K562 (cell line): ENCODE measurements at regions not wholly inside any gene's neighbourhood (a gene's known extent, or its start where the extent isn't known, plus 50 kb on each side); places are given as distances from the start of the nearest gene placed in this dataset.

Source experiments
- ATAC-seq: fragments of 200-7000 bp; cut with Tn5 transposase; 3 replicates; pipeline ENCODE4 v1.9.1; 2020; ENCODE audit warnings: moderate library complexity
- BruUV-seq: library from RNA; stranded (reverse); fragments of 400-500 nt; replicated peaks from 2 replicates; lab custom pipeline; 2021; lab: Mats Ljungman, UMichigan
- CTCF ChIA-PET: fragments of 300-600 bp; formaldehyde crosslinking; extraction: SDS; loops from one replicate; lab custom pipeline; 2021; ENCODE audit warnings: low intra/inter-chr PET ratio; lab: Yijun Ruan, JAX
- POLR2A ChIA-PET: fragments of 300-600, 350-650 bp; sonication (Branson Sonifier 250); formaldehyde crosslinking; extraction: SDS; loops from one replicate; lab custom pipeline; 2021; ENCODE audit warnings: antibody characterized with exemption, inconsistent platforms; lab: Yijun Ruan, JAX
- DNase-seq, 4 experiments: peaks; one replicate each; pipeline versions ENCODE4 v3.0.0 to v3.0.0-alpha.2; 2011 to 2018; ENCODE audit warnings: low spot score in 3 of 4, mixed read lengths in 3 of 4; ENCODE audit errors: extremely low read depth in 1 of 4
- FAIRE-seq: peaks from 2 replicates; lab custom pipeline; 2011; peaks lifted over from hg19 to GRCh38; lab: Jason Lieb, UNC
- H2AFZ ChIP-seq: 2 replicates; pipeline ENCODE4 v1.6.0; 2011; ENCODE audit warnings: low read depth, low read length, control low read depth, inconsistent platforms
- H3K27ac ChIP-seq: fragments of 200-600 bp; 3 replicates; pipeline ENCODE4 v1.8.0; 2011; ENCODE audit warnings: low read depth, mild to moderate bottlenecking, control low read depth, inconsistent platforms, low read length, moderate library complexity, mixed read lengths; ENCODE audit errors: extremely low read depth
- H3K27me3 ChIP-seq, 2 experiments: fragments of 300-600 bp in 1 of 2; 2 replicates in 1 of 2; 3 replicates in 1 of 2; pipeline versions ENCODE4 v1.6.0 to v1.8.0; 2011; ENCODE audit warnings: inconsistent platforms in 2 of 2, low read length in 2 of 2, mild to moderate bottlenecking in 1 of 2, mixed read lengths in 1 of 2, moderate library complexity in 1 of 2; ENCODE audit not compliant: control insufficient read depth in 2 of 2, insufficient read depth in 2 of 2
- H3K36me3 ChIP-seq: fragments of 300-600 bp; 3 replicates; pipeline ENCODE4 v1.8.0; 2011; ENCODE audit warnings: mild to moderate bottlenecking, low read length, inconsistent platforms; ENCODE audit not compliant: control insufficient read depth, insufficient read depth
- H3K4me1 ChIP-seq, 2 experiments: fragments of 200-600 bp in 1 of 2; replicated peaks in 1 of 2; 2 replicates in 1 of 2; 3 replicates in 1 of 2; pipeline versions ENCODE4 v1.5.1 to v1.8.0; 2011; ENCODE audit warnings: inconsistent platforms in 2 of 2, low read length in 2 of 2, mild to moderate bottlenecking in 1 of 2, mixed read lengths in 1 of 2, moderate library complexity in 1 of 2; ENCODE audit not compliant: control insufficient read depth in 2 of 2, insufficient read depth in 2 of 2
- H3K4me2 ChIP-seq: 2 replicates; pipeline ENCODE4 v1.6.1; 2011; ENCODE audit warnings: low read length, control low read depth, inconsistent platforms, mixed read lengths; ENCODE audit not compliant: insufficient read depth
- H3K4me3 ChIP-seq: fragments of 200-600 bp; sonication (generic), shearing (Covaris generic); 2 replicates; pipeline ENCODE4 v1.5.1; 2016; ENCODE audit warnings: control low read depth, inconsistent platforms
- H3K79me2 ChIP-seq: fragments of 200-600 bp; 3 replicates; pipeline ENCODE4 v1.8.0; 2011; ENCODE audit warnings: low read length, inconsistent platforms; ENCODE audit not compliant: control insufficient read depth, insufficient read depth
- H3K9ac ChIP-seq, 2 experiments: 2 replicates each; pipeline versions ENCODE4 v1.6.0 to v1.6.1; 2011; ENCODE audit warnings: low read depth in 2 of 2, low read length in 2 of 2, control low read depth in 1 of 2, inconsistent platforms in 1 of 2, mild to moderate bottlenecking in 1 of 2, mixed read lengths in 1 of 2; ENCODE audit not compliant: insufficient read depth in 1 of 2
- H3K9me1 ChIP-seq: one replicate; pipeline ENCODE4 v1.6.0; 2011; ENCODE audit warnings: inconsistent platforms, mild to moderate bottlenecking, low read length, moderate library complexity; ENCODE audit not compliant: control insufficient read depth, insufficient read depth
- H3K9me3 ChIP-seq: replicated peaks from 2 replicates; pipeline ENCODE4 v1.5.1; 2011; ENCODE audit warnings: low read depth, low read length, inconsistent platforms; ENCODE audit not compliant: control insufficient read depth, insufficient read depth
- H4K20me1 ChIP-seq: replicated peaks from 2 replicates; pipeline ENCODE4 v1.6.1; 2011; ENCODE audit warnings: low read length, inconsistent platforms, mixed read lengths; ENCODE audit not compliant: control insufficient read depth, insufficient read depth
- BRD4 ChIP-seq: fragments of 200-600 bp; sonication (generic); IDR thresholded peaks from 2 replicates; pipeline ENCODE4 v1.6.1; 2017; ENCODE audit warnings: inconsistent platforms
- EGR1 ChIP-seq: fragments of 450-650 bp; conservative IDR thresholded peaks from 2 replicates; pipeline ENCODE4 v1.6.1; 2017; ENCODE audit warnings: mild to moderate bottlenecking
- HOXB6 ChIP-seq: fragments of 250-450 bp; sonication (Bioruptor Pico); IDR thresholded peaks from 2 replicates; pipeline ENCODE4 v1.5.1; 2022; ENCODE audit warnings: mild to moderate bottlenecking, borderline replicate concordance
- KDM4B ChIP-seq, 2 experiments: fragments of 450-650 bp in 1 of 2; sonication (generic) in 1 of 2; IDR thresholded peaks; 2 replicates each; pipeline ENCODE4 v1.6.1; 2016 to 2017; ENCODE audit warnings: borderline replicate concordance in 2 of 2, antibody characterized with exemption in 1 of 2, low read depth in 1 of 2, mild to moderate bottlenecking in 1 of 2
- NFIC ChIP-seq: fragments of 450-650 bp; IDR thresholded peaks from 2 replicates; pipeline ENCODE4 v1.6.1; 2017; ENCODE audit warnings: mild to moderate bottlenecking, inconsistent platforms
- NR2C2 ChIP-seq, 2 experiments: fragments of 200-800 bp in 1 of 2; sonication (Bioruptor generic) in 1 of 2; sonication (generic) in 1 of 2; formaldehyde crosslinking in 1 of 2; IDR thresholded peaks; 2 replicates each; pipeline versions ENCODE4 v1.6.1 to v1.8.0; 2016 to 2022; ENCODE audit warnings: mild to moderate bottlenecking in 1 of 2, missing compliant biosample characterization in 1 of 2, missing genetic modification characterization in 1 of 2, missing genetic modification reagents in 1 of 2
- THRAP3 ChIP-seq: fragments of 450-650 bp; IDR thresholded peaks from 2 replicates; pipeline ENCODE4 v1.6.1; 2016; ENCODE audit warnings: mild to moderate bottlenecking, inconsistent platforms, borderline replicate concordance
- TRIM28 ChIP-seq: fragments of 450-650 bp; IDR thresholded peaks from 2 replicates; pipeline ENCODE4 v1.6.1; 2017
- ZNF184 ChIP-seq: sonication (generic); formaldehyde crosslinking; IDR thresholded peaks from 2 replicates; pipeline ENCODE4 v1.5.0; 2020; ENCODE audit warnings: missing genetic modification reagents
- WGBS: fragments of 100-300 bp; shearing (Covaris generic); methylation state at CpG from one replicate; pipeline ENCODE4 v1.1.6; 2016; ENCODE audit warnings: low coverage, mixed read lengths; ENCODE audit not compliant: insufficient coverage; ENCODE audit errors: missing lambda C conversion rate; 5-methylcytosine and 5-hydroxymethylcytosine counted together
- in situ Hi-C: fragments of 300-500 bp; cut with MboI; formaldehyde crosslinking; loops from 4 replicates; pipeline ENCODE4 v1.15.0; 2018; ENCODE audit warnings: inconsistent platforms, mixed read lengths
- intact Hi-C: fragments of 100-400 bp; cut with micrococcal nuclease; formaldehyde crosslinking; loops from 2 replicates; pipeline ENCODE4 v1.14.2; 2022
- TF ChIP-seq, protein P1 (sequence below): IDR thresholded peaks from 2 replicates; pipeline ENCODE4 v1.6.1; 2011; ENCODE audit warnings: borderline replicate concordance, low read depth, mild to moderate bottlenecking, moderate library complexity, low read length; ENCODE audit not compliant: insufficient read depth, poor library complexity, severe bottlenecking
- TF ChIP-seq, protein P2 (sequence below), 3 experiments: fragments of 200-800 bp in 1 of 3; fragments of 250-450 bp in 1 of 3; fragments of 450-650 bp in 1 of 3; sonication (Bioruptor Pico) in 1 of 3; sonication (Bioruptor generic) in 1 of 3; formaldehyde crosslinking in 1 of 3; IDR thresholded peaks; 2 replicates each; pipeline versions ENCODE4 v1.6.1 to v1.8.0; 2016 to 2022; ENCODE audit warnings: mild to moderate bottlenecking in 2 of 3, missing genetic modification characterization in 2 of 3, missing compliant biosample characterization in 1 of 3, moderate library complexity in 1 of 3
- TF ChIP-seq, protein P3 (sequence below): sonication (generic); formaldehyde crosslinking; IDR thresholded peaks from 2 replicates; pipeline ENCODE4 v1.8.0; 2022; ENCODE audit warnings: missing genetic modification reagents, mild to moderate bottlenecking, borderline replicate concordance

DNA sequence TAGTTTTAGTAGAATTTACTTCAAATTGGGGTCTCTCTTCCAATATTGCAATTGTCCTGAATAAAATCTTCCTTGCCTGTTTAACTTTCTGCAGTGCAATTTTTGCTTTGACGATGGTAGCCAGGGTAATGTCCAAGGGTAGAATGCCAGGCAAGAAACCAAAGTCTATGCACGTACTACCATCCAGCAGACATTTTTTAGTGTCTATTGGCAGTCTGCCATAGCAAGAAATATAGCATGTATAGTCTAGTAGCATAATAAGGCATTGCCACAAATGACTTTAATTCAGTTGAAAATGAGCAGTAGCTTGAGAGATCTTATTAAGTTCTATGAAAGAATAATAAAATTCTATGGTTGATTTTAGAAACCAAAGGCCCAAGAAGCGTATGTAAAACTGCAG lies 62.3 kb upstream of the KCNQ5 start:
- H3K9ac ChIP-seq, result peak overlapping the region in 1 of 2 experiments; percentile 81; a peak in 2 of 4 replicates
- BruUV-seq, result no TSS peak
- no peaks in the 10 kb centered on the region for H3K27me3 ChIP-seq
- no peaks in the 10 kb centered on the region; the same call in 2 of the 3 replicates for H3K36me3 ChIP-seq
- CTCF ChIA-PET, result no interaction called here
- intact Hi-C loops, result no loop called here
- in situ Hi-C loops, result no loop called here
- H3K4me2 ChIP-seq, result peak overlapping the region; percentile 76
- no peaks in the 10 kb centered on the region for H3K9me1 ChIP-seq
- peak overlapping the region; percentile 98 for H3K27ac ChIP-seq
- peaks cover 47% of the 10 kb centered on the region for H3K79me2 ChIP-seq
- H4K20me1 ChIP-seq, result no peaks in the 10 kb centered on the region
- peak overlapping the region; percentile 25 for H3K4me3 ChIP-seq
- POLR2A ChIA-PET, result interaction anchor here (0.6 to 2.6 kb wide), 5 partner anchors 9 to 145 kb away, joined by 3 to 10 read pairs (median 3); no protein-coding TSS in a partner anchor
- WGBS, result 13% methylated on average over 3 of the region's 3 CpGs
- no peak for FAIRE-seq
- ATAC-seq, result 0 out of 3 replicates have a peak, but pooled peaks have one; percentile 5
- DNase-seq, result peak in 1 of 4 experiments; percentile 38
- TF ChIP-seq, protein P1, sequence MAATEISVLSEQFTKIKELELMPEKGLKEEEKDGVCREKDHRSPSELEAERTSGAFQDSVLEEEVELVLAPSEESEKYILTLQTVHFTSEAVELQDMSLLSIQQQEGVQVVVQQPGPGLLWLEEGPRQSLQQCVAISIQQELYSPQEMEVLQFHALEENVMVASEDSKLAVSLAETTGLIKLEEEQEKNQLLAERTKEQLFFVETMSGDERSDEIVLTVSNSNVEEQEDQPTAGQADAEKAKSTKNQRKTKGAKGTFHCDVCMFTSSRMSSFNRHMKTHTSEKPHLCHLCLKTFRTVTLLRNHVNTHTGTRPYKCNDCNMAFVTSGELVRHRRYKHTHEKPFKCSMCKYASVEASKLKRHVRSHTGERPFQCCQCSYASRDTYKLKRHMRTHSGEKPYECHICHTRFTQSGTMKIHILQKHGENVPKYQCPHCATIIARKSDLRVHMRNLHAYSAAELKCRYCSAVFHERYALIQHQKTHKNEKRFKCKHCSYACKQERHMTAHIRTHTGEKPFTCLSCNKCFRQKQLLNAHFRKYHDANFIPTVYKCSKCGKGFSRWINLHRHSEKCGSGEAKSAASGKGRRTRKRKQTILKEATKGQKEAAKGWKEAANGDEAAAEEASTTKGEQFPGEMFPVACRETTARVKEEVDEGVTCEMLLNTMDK, result no peak
- TF ChIP-seq KDM4B (IDR thresholded peaks at IDR 0.05; ENCODE audit: borderline replicate concordance in 2 of 2, low read depth in 1 of 2), result 0 out of 4 replicates have a peak, but pooled peaks of 1 of the 2 experiments have one; percentile 23
- no peak for TF ChIP-seq NR2C2 (CRISPR knock-in tag; IDR thresholded peaks at IDR 0.05)
- TF ChIP-seq NR2C2 (tag; IDR thresholded peaks at IDR 0.05), result 0 out of 2 replicates have a peak, but pooled peaks have one; percentile 9
- TF ChIP-seq TRIM28, result no peak
- peak; percentile 70 for TF ChIP-seq NFIC
- TF ChIP-seq THRAP3, result no peak
- TF ChIP-seq, protein P2, sequence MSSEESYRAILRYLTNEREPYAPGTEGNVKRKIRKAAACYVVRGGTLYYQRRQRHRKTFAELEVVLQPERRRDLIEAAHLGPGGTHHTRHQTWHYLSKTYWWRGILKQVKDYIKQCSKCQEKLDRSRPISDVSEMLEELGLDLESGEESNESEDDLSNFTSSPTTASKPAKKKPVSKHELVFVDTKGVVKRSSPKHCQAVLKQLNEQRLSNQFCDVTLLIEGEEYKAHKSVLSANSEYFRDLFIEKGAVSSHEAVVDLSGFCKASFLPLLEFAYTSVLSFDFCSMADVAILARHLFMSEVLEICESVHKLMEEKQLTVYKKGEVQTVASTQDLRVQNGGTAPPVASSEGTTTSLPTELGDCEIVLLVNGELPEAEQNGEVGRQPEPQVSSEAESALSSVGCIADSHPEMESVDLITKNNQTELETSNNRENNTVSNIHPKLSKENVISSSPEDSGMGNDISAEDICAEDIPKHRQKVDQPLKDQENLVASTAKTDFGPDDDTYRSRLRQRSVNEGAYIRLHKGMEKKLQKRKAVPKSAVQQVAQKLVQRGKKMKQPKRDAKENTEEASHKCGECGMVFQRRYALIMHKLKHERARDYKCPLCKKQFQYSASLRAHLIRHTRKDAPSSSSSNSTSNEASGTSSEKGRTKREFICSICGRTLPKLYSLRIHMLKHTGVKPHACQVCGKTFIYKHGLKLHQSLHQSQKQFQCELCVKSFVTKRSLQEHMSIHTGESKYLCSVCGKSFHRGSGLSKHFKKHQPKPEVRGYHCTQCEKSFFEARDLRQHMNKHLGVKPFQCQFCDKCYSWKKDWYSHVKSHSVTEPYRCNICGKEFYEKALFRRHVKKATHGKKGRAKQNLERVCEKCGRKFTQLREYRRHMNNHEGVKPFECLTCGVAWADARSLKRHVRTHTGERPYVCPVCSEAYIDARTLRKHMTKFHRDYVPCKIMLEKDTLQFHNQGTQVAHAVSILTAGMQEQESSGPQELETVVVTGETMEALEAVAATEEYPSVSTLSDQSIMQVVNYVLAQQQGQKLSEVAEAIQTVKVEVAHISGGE (CRISPR knock-in tag; IDR thresholded peaks at IDR 0.05), result peak in 1 of 3 experiments; percentile 45; a peak in 1 of 6 replicates
- 0 out of 2 replicates have a peak, but pooled peaks have one; percentile 44 for TF ChIP-seq HOXB6 (CRISPR knock-in tag)
- TF ChIP-seq EGR1, result no peak
- TF ChIP-seq, protein P3, sequence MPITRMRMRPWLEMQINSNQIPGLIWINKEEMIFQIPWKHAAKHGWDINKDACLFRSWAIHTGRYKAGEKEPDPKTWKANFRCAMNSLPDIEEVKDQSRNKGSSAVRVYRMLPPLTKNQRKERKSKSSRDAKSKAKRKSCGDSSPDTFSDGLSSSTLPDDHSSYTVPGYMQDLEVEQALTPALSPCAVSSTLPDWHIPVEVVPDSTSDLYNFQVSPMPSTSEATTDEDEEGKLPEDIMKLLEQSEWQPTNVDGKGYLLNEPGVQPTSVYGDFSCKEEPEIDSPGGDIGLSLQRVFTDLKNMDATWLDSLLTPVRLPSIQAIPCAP, result no peak
- no peak for TF ChIP-seq ZNF184 (CRISPR knock-in tag)
- no peak; the same call in none of the 2 replicates for TF ChIP-seq BRD4
- H3K9me3 ChIP-seq, result no peaks in the 10 kb centered on the region
- H2AFZ ChIP-seq, result peak overlapping the region; percentile 86
- H3K4me1 ChIP-seq, result peaks cover 3 to 35% of the 10 kb centered on the region in 2 experiments
